ENCODE measurements at regions not wholly inside any gene's neighbourhood (a gene's known extent, or its start where the extent isn't known, plus 50 kb on each side); places are given as distances from the start of the nearest gene placed in this dataset.

DNA sequence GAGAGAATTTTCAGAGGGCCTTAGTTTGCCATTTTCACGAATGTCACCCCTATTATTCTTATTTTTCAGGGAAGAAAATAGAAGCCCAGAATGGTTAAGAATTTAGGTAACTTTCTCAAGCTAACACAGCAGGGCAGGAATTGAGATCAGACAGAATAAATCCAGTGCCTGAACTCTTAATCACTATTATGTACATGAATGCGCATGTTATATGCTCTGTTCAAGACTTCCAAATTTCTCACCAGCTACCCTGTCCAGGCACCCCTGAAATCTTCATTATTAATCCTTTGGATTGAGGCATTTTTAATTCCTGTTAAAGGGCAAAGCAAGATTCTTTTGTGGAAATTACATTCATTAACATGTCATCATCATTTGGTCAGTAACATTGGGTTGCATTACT lies 218.4 kb downstream of the ACTR3 start:
- no peak overlapping the region for H3K4me3 ChIP-seq
- ATAC-seq (no peak), DNase-seq (no peak)
- intact Hi-C loops (cut with DNase I, micrococcal nuclease) = no loop called here
- TF ChIP-seq, protein P1, sequence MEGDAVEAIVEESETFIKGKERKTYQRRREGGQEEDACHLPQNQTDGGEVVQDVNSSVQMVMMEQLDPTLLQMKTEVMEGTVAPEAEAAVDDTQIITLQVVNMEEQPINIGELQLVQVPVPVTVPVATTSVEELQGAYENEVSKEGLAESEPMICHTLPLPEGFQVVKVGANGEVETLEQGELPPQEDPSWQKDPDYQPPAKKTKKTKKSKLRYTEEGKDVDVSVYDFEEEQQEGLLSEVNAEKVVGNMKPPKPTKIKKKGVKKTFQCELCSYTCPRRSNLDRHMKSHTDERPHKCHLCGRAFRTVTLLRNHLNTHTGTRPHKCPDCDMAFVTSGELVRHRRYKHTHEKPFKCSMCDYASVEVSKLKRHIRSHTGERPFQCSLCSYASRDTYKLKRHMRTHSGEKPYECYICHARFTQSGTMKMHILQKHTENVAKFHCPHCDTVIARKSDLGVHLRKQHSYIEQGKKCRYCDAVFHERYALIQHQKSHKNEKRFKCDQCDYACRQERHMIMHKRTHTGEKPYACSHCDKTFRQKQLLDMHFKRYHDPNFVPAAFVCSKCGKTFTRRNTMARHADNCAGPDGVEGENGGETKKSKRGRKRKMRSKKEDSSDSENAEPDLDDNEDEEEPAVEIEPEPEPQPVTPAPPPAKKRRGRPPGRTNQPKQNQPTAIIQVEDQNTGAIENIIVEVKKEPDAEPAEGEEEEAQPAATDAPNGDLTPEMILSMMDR (IDR thresholded peaks at IDR 0.05) = no peak
- H3K9me3 ChIP-seq = peaks cover 14% of the 10 kb centered on the region
- H3K4me1 ChIP-seq (ENCODE audit: low read depth) = no peaks in the 10 kb centered on the region
- no peaks in the 10 kb centered on the region for H3K36me3 ChIP-seq (ENCODE audit: low read depth)

DNA sequence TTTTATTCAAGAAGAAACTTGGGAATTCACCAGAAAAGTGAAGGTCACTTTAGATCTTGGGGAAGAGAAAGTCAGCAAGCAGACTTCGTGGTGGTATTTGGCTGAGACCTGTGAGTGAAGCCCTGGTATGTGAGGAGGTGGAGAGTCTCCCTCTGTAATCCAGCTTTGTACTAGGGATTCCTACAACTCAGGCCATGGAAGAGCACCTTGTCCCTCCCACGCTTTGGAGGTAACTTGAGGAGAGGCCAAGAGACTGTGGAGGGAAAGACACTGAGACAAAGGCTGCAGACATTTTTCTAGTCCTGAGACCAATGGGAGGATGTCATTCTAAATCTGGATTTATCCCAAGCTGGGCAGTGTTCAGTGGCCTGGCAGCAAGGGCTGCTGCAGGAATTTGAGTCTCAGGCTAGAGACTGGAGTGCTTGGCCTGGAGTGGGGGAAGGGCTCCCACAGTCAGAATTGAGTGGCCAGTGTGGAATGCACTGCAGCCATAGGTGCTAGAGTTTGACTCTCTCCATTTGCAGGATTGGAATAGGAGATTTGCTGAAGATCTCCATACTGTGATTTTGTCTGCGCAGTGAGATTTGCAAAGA lies 219.0 kb downstream of the ACTR3 start:
- Histone ChIP-seq H3K36me3 (ENCODE audit: low read depth) (no peaks in the 10 kb centered on the region), H3K4me1 (ENCODE audit: low read depth) (no peaks in the 10 kb centered on the region), H3K4me3 (no peak overlapping the region), H3K9me3 (peaks cover 12% of the 10 kb centered on the region)
- DNase-seq (no peak), ATAC-seq (no peak)
- TF ChIP-seq, protein P1 (IDR thresholded peaks at IDR 0.05) = no peak
- intact Hi-C loops (cut with DNase I, micrococcal nuclease) = no loop called here

DNA sequence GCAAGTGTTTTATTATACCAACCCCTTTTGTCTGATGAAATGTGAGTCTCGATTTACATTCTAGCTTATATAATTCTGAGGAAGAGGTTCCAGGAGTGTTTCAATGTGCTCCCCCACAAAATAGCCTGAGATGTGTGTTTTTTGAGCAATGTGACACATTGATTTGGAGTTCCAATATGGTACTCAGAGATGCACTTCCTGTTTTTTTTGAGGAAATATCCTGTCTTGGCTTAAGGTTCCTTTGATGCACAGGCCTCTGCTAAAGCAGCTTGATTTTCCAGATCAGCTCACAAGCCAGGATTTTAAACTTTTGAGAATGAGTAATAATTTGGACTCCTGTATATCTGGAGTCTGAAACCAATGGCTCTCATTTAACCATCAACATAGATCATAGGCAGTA lies 221.4 kb downstream of the ACTR3 start:
- intact Hi-C loops (cut with DNase I, micrococcal nuclease) = no loop called here
- DNase-seq (no peak), ATAC-seq (no peak)
- Histone ChIP-seq H3K4me1 (ENCODE audit: low read depth) (no peaks in the 10 kb centered on the region), H3K36me3 (ENCODE audit: low read depth) (no peaks in the 10 kb centered on the region), H3K4me3 (no peak overlapping the region), H3K9me3 (no peaks in the 10 kb centered on the region)
- TF ChIP-seq, protein P1 (IDR thresholded peaks at IDR 0.05) = no peak

DNA sequence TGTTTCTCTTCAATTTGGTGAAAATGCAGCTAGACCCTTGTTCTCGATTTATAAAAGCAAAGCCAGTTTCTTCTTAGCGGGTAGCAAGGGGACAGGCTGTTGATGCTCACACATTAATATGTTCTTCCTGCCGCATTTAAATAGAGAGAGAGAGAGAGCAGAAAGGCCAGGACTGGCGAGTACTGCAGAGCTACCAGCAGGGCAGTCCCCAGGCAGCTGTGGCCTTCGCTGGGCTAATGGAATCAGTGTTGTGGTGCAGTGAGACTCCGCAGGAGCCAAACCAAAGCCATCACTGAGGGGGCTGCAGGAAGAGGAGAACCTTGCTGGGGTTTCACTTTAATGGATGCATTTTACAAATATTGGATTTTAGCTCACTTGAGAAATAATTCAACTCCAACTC lies 223.6 kb downstream of the ACTR3 start:
- intact Hi-C loops (cut with DNase I, micrococcal nuclease) = no loop called here
- no peaks in the 10 kb centered on the region for H3K9me3 ChIP-seq
- no peaks in the 10 kb centered on the region for H3K4me1 ChIP-seq (ENCODE audit: low read depth)
- no peaks in the 10 kb centered on the region for H3K36me3 ChIP-seq (ENCODE audit: low read depth)
- ATAC-seq (no peak), DNase-seq (no peak)
- TF ChIP-seq, protein P1 (IDR thresholded peaks at IDR 0.05) = no peak
- no peak overlapping the region for H3K4me3 ChIP-seq

DNA sequence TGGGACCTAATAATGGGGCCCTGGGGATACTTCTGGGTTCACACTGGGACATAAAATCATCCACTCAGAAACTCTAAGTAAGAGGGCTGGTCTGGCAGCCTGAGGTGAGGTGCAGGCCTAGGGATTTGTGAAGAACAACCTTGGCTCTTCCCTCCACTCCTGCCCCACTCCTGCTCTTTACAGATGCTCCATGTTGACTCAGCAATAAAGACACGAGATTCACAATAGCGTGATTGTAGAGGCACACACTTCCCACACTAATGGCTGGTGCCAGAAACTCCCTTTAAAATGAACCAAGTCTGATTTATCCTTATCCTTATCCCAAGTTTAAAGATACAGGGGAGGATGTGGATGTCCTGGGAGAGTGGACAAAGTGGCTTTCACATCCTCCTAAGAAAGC lies 228.2 kb downstream of the ACTR3 start:
- no peak for DNase-seq
- intact Hi-C loops (cut with DNase I, micrococcal nuclease) = no loop called here
- no peaks in the 10 kb centered on the region for H3K9me3 ChIP-seq
- TF ChIP-seq, protein P1 (IDR thresholded peaks at IDR 0.05) = no peak
- no peaks in the 10 kb centered on the region for H3K4me1 ChIP-seq (ENCODE audit: low read depth)
- H3K36me3 ChIP-seq (ENCODE audit: low read depth) = no peaks in the 10 kb centered on the region
- ATAC-seq = no peak
- no peak overlapping the region for H3K4me3 ChIP-seq

DNA sequence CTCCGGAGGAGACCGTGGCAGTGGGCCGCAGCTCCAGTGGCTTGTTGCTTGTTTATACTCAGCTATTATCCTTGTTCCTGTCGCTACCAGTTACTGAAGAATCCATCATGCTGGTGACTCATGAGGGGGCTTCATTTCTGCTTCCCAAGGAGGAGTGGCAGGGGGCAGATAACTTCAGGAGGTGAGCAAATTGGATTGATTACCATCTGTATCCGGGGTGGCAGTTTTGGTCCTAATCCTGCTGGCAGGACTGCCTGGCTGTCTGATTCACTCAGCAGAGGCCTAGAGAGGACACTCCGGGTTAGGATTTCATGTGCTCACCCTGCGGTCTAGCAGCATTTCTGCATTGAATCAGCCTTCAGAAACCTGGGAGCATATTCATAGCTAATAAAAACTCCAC lies 230.0 kb downstream of the ACTR3 start:
- intact Hi-C loops (cut with DNase I, micrococcal nuclease) = no loop called here
- TF ChIP-seq, protein P1 (IDR thresholded peaks at IDR 0.05) = no peak
- ATAC-seq = no peak

More for the DNA sequence above, 230.0 kb downstream of the ACTR3 start:
- H3K36me3 ChIP-seq (ENCODE audit: low read depth) = no peaks in the 10 kb centered on the region
- DNase-seq = no peak
- H3K4me3 ChIP-seq = no peak overlapping the region
- no peaks in the 10 kb centered on the region for H3K9me3 ChIP-seq
- H3K4me1 ChIP-seq (ENCODE audit: low read depth) = no peaks in the 10 kb centered on the region
